ENCODE measurements at regions not wholly inside any gene's neighbourhood (a gene's known extent, or its start where the extent isn't known, plus 50 kb on each side); places are given as distances from the start of the nearest gene placed in this dataset.

DNA sequence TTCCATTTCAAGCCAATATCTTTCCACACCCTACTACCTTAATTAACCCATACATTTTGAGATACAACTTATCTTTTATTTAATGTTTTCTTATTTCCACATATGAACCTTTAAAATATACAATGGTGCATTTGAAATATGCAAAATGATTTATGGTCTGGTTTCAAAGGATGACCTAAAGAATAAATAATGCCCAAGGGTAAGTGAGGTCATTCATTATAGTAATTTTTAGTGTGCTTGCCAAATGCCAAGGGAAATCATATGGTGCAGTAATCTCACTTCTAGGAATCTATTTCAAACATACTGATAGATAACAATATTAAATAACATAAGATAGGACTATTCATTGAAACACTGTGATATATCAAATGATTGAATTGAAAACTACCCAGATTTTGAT lies 1055.4 kb downstream of the AGBL1 start:
- DNase-seq: no peak

DNA sequence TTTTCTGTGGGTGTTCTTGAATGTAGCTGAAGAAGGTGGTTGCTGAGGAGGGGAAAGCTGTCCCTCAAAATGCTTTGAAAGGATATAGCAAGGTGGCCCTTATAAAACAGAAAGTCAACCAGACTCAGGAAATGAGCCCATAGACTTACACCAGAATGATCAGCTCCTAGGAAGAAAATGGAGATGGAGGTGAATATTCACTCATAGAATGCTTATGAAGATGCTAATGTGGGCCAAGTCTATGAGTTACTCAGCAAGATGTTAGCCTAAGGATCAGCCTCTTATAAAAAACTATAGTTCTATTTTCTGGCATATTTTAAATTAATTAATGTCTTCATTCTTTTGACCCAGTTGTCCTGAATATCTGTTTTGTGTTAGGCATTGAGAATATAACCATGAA lies 1054.0 kb downstream of the AGBL1 start:
- no peak for DNase-seq

DNA sequence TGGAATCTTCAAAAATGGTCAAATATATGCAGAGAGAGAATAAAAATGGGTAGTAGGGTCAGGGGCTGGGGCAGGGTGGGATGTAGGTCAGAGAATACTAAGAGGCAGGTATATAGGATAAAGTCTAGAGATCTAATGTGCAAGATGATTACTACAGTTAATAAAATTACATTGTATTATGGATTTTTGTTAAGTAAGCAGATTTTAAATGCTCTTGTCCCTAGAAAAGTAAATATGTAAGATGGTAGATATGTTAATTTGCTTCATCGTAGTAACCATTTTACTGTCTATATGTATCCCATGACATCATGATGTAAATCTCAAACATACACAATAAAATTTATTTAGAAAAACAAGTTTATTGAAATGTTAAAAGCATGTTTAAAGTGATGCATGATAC lies 1051.4 kb downstream of the AGBL1 start:
- no peak for DNase-seq

DNA sequence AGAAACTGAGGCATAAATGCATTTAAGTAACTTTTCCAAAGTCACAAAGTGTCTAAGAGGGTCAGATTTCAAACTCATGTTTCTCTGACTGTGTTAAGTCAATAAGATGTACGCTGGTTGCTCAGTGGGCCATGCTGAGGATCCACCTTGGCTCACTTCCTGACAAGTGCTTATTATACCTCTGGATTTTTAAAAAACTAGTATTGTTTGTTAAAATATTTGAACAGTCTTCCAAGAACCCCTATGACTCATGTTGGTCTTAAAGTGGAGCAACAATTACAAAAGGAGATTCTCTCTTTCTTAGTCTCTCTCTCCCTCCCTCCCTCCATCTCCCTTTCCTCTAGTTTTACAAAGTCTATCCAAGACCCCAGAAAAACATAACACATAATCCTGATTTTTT lies 1050.2 kb downstream of the AGBL1 start:
- DNase-seq: no peak

DNA sequence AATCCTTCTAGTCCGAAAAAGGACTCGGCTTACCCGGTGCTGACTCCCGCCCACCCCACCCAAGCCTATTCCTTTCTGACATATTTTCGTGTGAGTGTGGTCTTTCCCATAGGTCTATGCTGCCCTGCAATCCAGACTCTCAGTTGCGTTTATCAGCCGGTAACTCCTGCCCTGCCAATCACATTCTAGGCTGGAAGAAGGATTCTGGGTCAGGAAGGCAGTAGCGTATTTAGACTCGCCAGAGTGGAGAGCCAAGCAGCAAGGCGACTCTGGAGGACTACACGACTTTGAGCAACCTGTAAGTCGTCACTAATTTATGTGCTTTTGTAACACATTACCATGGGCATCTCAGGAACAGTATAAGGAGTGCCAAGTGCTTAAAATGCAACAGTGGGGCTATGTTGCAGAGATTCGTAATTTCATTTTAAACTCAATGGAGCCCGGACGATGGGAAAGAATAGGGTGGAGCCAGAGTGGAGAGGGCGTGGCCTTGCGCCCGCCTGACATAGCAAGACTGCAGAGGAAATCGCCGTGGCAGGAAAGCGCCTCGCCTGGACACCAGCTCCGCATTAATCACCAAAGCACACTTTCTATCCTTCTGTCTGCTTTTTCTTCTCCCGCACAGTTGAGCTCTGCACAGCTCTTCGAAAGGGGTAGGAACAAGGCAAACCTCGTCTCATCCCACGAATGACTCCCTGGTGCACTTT lies 1044.2 kb downstream of the AGBL1 start:
- no peak for DNase-seq

DNA sequence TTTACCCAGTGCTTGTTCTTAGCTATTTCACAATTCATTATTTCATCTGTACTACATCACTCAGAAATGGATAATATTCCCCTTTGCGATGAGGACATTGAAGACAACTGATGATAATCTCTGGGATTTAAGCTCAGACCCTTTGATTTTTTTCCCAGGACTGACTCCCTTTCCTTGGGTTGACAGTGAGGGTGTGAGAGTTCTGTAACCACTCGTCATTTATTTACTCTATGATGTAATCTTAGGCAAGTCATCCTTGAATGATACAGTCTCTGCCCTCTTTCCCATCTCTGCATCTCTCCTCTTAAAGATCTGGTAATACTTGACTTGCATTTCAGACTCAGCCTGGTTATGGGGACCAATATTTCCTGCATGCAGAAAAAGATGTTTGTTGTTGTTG lies 1041.7 kb downstream of the AGBL1 start:
- DNase-seq: no peak

DNA sequence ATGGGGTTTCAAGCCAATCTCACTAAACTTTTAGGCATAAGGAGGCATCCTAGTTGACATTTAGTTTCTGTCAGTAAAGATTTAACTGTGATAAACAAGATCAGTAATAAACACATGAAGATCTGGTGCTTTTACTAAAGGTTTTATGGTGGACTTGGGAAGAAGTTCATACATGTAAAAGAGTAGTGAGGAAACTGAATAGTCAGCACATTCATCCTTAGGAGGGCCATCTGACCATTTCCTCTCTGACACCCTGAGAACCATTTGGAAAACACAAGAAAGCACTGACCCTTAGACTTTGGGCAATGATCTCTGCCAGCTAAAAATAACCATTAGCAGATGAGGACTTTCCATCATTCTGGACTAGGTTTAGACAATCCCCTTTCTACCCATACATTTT lies 1040.9 kb downstream of the AGBL1 start:
- DNase-seq: no peak

DNA sequence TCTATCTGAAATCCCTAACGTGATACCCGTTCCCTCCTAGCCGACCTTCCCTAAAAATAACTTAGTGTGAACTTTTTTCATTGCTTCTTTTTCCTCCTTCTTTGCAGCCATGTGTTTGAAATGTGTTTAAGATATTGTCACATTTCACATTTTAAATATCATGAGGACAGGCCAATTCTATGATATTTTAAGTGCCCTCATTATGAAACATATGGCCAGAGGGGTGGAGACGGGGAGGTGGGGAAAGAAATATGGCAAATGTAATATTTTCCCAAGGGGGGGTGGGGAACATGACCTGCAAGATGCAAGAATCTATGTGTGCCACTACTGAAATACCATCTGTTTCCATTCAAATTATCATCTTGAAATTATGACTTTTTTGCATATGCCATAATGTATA lies 1039.2 kb downstream of the AGBL1 start:
- DNase-seq: no peak

DNA sequence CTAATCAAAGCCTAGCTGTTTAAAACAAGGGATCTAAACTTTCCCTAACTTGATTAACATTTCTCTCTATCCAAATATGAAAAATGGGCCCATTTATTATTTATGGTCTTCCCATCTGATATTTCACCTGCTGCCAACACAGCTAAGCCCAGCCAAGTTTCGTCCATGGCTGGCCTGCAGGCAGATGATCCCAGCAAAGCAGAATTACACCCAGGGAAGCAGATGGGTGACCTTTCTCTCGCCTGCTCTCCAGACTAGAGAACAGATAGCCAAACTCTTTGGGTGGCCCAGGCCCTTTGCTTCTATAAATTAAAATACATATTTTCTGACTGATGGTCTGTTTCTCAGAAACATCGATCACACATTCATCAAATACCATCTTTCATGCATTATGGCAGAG lies 1038.8 kb downstream of the AGBL1 start:
- DNase-seq: no peak

DNA sequence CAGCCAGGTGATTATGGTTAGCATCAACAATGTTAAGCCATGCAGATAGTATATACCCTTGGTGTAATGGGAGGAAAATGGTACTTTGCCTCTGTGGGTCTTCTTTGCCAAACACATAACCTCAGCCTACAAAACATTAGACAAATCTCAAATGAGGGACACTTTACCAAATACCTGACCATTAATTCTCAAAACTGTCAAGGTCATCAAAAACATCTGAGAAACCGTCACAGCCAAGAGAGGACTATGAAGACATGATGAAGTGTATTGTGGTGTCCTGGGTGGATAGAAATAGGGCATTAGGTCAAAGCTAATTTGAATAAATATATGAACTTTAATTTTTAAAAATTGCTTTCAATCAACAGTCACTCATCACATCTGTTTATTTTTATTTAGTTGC lies 1036.1 kb downstream of the AGBL1 start:
- DNase-seq: no peak

DNA sequence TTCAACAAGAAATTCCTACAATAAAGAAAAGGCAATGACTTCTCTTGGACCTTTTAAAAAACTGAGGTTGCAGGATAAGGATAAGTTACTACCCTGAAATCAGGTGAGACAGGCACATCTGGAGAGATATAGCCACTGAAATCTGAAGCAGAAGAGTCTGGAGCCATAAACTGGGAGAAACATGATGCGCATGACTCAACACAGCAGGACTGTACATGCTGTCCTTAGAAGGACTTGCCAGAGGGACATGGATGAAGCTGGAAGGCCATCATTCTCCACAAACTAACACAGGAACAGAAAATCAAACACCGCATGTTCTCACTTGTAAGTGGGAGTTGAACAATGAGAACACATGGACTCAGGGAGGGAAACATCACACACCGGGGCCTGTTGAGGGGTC lies 1020.2 kb downstream of the AGBL1 start:
- no peak for DNase-seq

DNA sequence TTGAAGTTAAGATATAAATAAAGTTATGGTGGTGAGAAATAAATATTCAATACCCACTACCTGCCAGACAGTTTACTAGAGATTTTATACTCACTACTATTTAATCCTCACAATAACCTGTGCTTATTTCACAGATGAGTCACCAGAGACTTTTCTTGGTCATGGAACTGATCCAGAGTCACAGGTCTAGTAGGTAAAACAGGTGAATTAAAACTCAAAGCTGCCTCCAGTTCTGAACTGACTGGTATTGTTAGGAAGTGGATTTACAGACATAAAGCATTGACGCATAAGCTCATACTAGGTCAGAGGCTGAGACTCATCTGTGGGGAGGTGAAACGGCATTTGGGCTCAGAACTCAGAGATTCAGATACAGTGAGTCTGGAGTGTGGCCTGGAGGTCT lies 1009.9 kb downstream of the AGBL1 start:
- DNase-seq: no peak

DNA sequence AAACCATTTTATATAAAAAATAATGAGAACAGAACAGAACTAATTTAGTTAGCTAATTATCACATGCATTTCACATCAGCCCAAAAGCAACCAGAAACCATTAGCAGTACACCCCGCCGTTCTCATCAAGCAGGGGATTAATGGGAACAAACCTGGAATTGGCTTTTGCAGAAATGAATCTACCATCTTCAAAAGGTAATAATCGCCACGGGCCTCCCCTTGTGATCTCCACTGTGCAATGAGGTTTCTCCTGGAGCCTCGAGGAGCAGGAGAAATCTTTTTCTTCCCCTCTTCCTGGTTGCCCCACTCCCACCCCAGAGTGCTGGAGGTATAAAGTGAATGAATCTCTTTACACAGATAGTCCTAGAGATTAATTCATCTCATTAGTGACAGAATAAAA lies 1003.5 kb downstream of the AGBL1 start:
- DNase-seq: no peak

DNA sequence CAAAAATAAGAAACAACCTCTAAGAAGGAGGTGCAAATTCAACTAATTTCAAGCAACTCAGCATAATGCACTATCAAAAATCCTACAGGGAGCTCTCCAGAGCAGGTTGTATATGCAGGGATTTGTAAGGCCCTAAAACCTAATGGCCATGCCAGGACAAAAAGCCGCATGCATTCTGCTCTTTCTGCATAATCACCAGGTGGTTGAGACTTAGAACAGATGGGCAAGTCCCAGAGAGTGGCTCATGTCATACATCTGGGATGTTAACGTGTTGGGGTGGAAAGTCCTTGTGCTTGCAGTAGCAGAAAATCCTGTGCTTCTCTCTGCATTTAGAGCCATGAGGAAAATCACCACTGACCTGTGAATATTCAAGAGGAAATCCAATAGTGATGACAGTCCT lies 1002.9 kb downstream of the AGBL1 start:
- no peak for DNase-seq

DNA sequence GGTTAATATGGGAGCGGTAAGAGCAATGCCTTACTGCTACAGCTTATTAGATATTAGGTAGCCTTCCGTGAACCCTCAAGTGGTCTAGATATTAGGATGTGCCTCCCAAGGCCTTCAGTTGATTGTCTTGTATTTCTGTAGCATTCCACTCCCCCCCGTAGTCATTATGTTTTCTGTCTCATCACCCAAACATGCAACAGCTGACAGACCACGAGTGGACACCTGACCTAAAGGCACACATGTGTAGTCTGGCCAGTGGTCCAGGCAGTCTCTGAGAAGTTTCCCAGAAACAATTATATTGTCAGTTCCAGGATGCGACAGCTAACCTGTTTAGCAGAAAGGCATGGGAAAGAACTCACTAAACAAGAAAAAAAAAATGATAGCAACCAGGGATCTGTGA lies 1000.9 kb downstream of the AGBL1 start:
- DNase-seq: no peak
